ENCODE measurements at regions not wholly inside any gene's neighbourhood (a gene's known extent, or its start where the extent isn't known, plus 50 kb on each side); places are given as distances from the start of the nearest gene placed in this dataset.

GRCh38 chr2:38217401-38218188 lies 141.6 kb upstream of the CYP1B1 start:
- DNase-seq (ENCODE audit: extremely low read depth, low read depth), result no peak
- no peak for TF ChIP-seq CTCF (IDR thresholded peaks at IDR 0.05; ENCODE audit: low read depth, low read length)

GRCh38 chr2:38216886-38217285 lies 140.9 kb upstream of the CYP1B1 start:
- TF ChIP-seq CTCF (IDR thresholded peaks at IDR 0.05; ENCODE audit: low read depth, low read length), result no peak
- no peak for DNase-seq (ENCODE audit: extremely low read depth, low read depth)

GRCh38 chr2:38215993-38216392 lies 140.0 kb upstream of the CYP1B1 start:
- DNase-seq (ENCODE audit: extremely low read depth, low read depth), result peak; percentile 42
- no peak for TF ChIP-seq CTCF (IDR thresholded peaks at IDR 0.05; ENCODE audit: low read depth, low read length)

GRCh38 chr2:38215522-38215921 lies 139.6 kb upstream of the CYP1B1 start:
- no peak for TF ChIP-seq CTCF (IDR thresholded peaks at IDR 0.05; ENCODE audit: low read depth, low read length)
- no peak for DNase-seq (ENCODE audit: extremely low read depth, low read depth)

- no peak for TF ChIP-seq CTCF (IDR thresholded peaks at IDR 0.05; ENCODE audit: low read depth, low read length)
- DNase-seq (ENCODE audit: extremely low read depth, low read depth), result peak; percentile 30
These were observed 138.3 kb upstream of the CYP1B1 start for GRCh38 chr2:38214209-38214717.

- no peak for TF ChIP-seq CTCF (IDR thresholded peaks at IDR 0.05; ENCODE audit: low read depth, low read length)
- DNase-seq (ENCODE audit: extremely low read depth, low read depth), result no peak
These were observed 137.7 kb upstream of the CYP1B1 start for GRCh38 chr2:38213619-38214167.

- no peak for DNase-seq (ENCODE audit: extremely low read depth, low read depth)
- TF ChIP-seq CTCF (IDR thresholded peaks at IDR 0.05; ENCODE audit: low read depth, low read length), result no peak
These were observed 136.4 kb upstream of the CYP1B1 start for GRCh38 chr2:38212312-38212711.

Measured in AG09319 (cell line).